HepG2 (cell line): ENCODE measurements at regions not wholly inside any gene's neighbourhood (a gene's known extent, or its start where the extent isn't known, plus 50 kb on each side); places are given as distances from the start of the nearest gene placed in this dataset.

ENCODE experiments used
- ATAC-seq: fragments of 200-7000 bp; cut with Tn5 transposase; 3 replicates; pipeline ENCODE4 v1.9.1; 2020; ENCODE audit warnings: mild to moderate bottlenecking, moderate library complexity
- BruUV-seq: library from RNA; stranded (reverse); fragments of 400-500 nt; replicated peaks from 2 replicates; lab custom pipeline; 2021; lab: Mats Ljungman, UMichigan
- CTCF ChIA-PET: fragments of 300-600 bp; formaldehyde crosslinking; extraction: SDS; loops from one replicate; lab custom pipeline; 2021; ENCODE audit warnings: low total read pairs, inconsistent platforms, low intra/inter-chr PET ratio; lab: Yijun Ruan, JAX
- POLR2A ChIA-PET: fragments of 350-600 bp; sonication (Branson Sonifier 250); formaldehyde crosslinking; loops from one replicate; lab custom pipeline; 2020; ENCODE audit warnings: antibody characterized with exemption, inconsistent platforms; lab: Yijun Ruan, JAX
- DNase-seq: peaks from one replicate; pipeline ENCODE4 v3.0.0-alpha.2; 2015; ENCODE audit warnings: low spot score
- FAIRE-seq: peaks from 3 replicates; lab custom pipeline; 2011; peaks lifted over from hg19 to GRCh38; lab: Jason Lieb, UNC
- H2AFZ ChIP-seq: one replicate; pipeline ENCODE4 v1.6.1; 2011; ENCODE audit warnings: low read length, inconsistent platforms
- H3K27ac ChIP-seq: fragments of 300-600 bp; 3 replicates; pipeline ENCODE4 v1.8.0; 2011; ENCODE audit warnings: mixed run types, mild to moderate bottlenecking, mixed read lengths, low read length, inconsistent platforms; ENCODE audit not compliant: insufficient read depth; ENCODE audit errors: extremely low read length
- H3K27me3 ChIP-seq, 2 experiments: fragments of 200-600 bp in 1 of 2; 2 replicates in 1 of 2; 3 replicates in 1 of 2; pipeline versions ENCODE4 v1.6.0 to v1.8.0; 2011; ENCODE audit warnings: low read length in 2 of 2, mild to moderate bottlenecking in 2 of 2, moderate library complexity in 2 of 2, inconsistent platforms in 1 of 2; ENCODE audit not compliant: insufficient read depth in 2 of 2, control insufficient read depth in 1 of 2
- H3K36me3 ChIP-seq, 2 experiments: fragments of 200-600 bp in 1 of 2; replicated peaks in 1 of 2; 2 replicates in 1 of 2; 3 replicates in 1 of 2; pipeline versions ENCODE4 v1.5.1 to v1.8.0; 2011; ENCODE audit warnings: low read length in 2 of 2, inconsistent platforms in 1 of 2; ENCODE audit not compliant: insufficient read depth in 2 of 2, control insufficient read depth in 1 of 2
- H3K4me1 ChIP-seq: 2 replicates; pipeline ENCODE4 v1.5.1; 2012; ENCODE audit warnings: low read length, inconsistent platforms; ENCODE audit not compliant: insufficient read depth
- H3K4me2 ChIP-seq: 2 replicates; pipeline ENCODE4 v1.6.0; 2011; ENCODE audit warnings: low read depth, low read length, inconsistent platforms
- H3K4me3 ChIP-seq, 3 experiments: fragments of 200-600 bp in 1 of 3; sonication (generic), shearing (Covaris generic) in 1 of 3; replicated peaks in 1 of 3; 2 replicates each; pipeline ENCODE4 v1.5.1; 2011 to 2016; ENCODE audit warnings: low read length in 3 of 3, inconsistent platforms in 2 of 3, low read depth in 2 of 3, mild to moderate bottlenecking in 2 of 3, control low read depth in 1 of 3, mixed read lengths in 1 of 3; ENCODE audit not compliant: insufficient read depth in 1 of 3
- H3K79me2 ChIP-seq: one replicate; pipeline ENCODE4 v1.6.1; 2011; ENCODE audit warnings: low read length, inconsistent platforms; ENCODE audit not compliant: insufficient read depth
- H3K9ac ChIP-seq: 2 replicates; pipeline ENCODE4 v1.6.0; 2011; ENCODE audit warnings: mild to moderate bottlenecking, low read depth, low read length, inconsistent platforms; ENCODE audit not compliant: insufficient read depth
- H3K9me3 ChIP-seq: 2 replicates; pipeline ENCODE4 v1.5.1; 2012; ENCODE audit warnings: mild to moderate bottlenecking, low read length
- H4K20me1 ChIP-seq: 2 replicates; pipeline ENCODE4 v1.6.0; 2011; ENCODE audit warnings: inconsistent platforms, mild to moderate bottlenecking, low read length, moderate library complexity; ENCODE audit not compliant: insufficient read depth
- FOXO4 ChIP-seq: sonication (generic); formaldehyde crosslinking; conservative IDR thresholded peaks from 2 replicates; pipeline ENCODE4 v1.8.1; 2023; ENCODE audit warnings: missing genetic modification reagents
- HNRNPUL1 ChIP-seq: fragments of 200-400 bp; formaldehyde crosslinking; IDR thresholded peaks from 2 replicates; pipeline ENCODE4 v1.6.1; 2017; ENCODE audit warnings: low read depth, mild to moderate bottlenecking, low read length, moderate library complexity
- JARID2 ChIP-seq: sonication (generic); formaldehyde crosslinking; IDR thresholded peaks from 2 replicates; pipeline ENCODE4 v1.8.1; 2023; ENCODE audit warnings: missing genetic modification reagents, inconsistent platforms; ENCODE audit not compliant: insufficient replicate concordance
- KDM3A ChIP-seq: IDR thresholded peaks from 2 replicates; pipeline ENCODE4 v1.6.1; 2018; ENCODE audit warnings: low read depth, missing compliant biosample characterization
- MYPOP ChIP-seq: sonication (generic); formaldehyde crosslinking; IDR thresholded peaks from 2 replicates; pipeline ENCODE4 v1.8.1; 2023; ENCODE audit warnings: mild to moderate bottlenecking, moderate library complexity, missing genetic modification reagents
- NR3C1 ChIP-seq: sonication (generic); formaldehyde crosslinking; IDR thresholded peaks from 2 replicates; pipeline ENCODE4 v1.4.0; 2020; ENCODE audit warnings: missing genetic modification reagents
- PHF20 ChIP-seq: sonication (generic); formaldehyde crosslinking; IDR thresholded peaks from 2 replicates; pipeline ENCODE4 v1.5.0; 2020; ENCODE audit warnings: mild to moderate bottlenecking, missing genetic modification reagents
- SRY ChIP-seq: sonication (generic); formaldehyde crosslinking; IDR thresholded peaks from 2 replicates; pipeline ENCODE4 v1.8.0; 2022; ENCODE audit warnings: mild to moderate bottlenecking, missing genetic modification reagents
- TCF7L2 ChIP-seq: IDR thresholded peaks from 2 replicates; pipeline ENCODE4 v1.6.1; 2011; ENCODE audit warnings: mild to moderate bottlenecking, low read depth, low read length, moderate library complexity
- TFAP4 ChIP-seq: sonication (generic); IDR thresholded peaks from 2 replicates; pipeline ENCODE4 v1.6.1; 2016; ENCODE audit warnings: low read depth, borderline replicate concordance
- TOE1 ChIP-seq: sonication (generic); formaldehyde crosslinking; IDR thresholded peaks from 2 replicates; pipeline ENCODE4 v1.4.0; 2020; ENCODE audit warnings: mild to moderate bottlenecking, missing genetic modification reagents
- YY1 ChIP-seq: IDR thresholded peaks from 2 replicates; pipeline ENCODE4 v1.6.1; 2011; ENCODE audit warnings: low read length, low read depth, moderate library complexity, mild to moderate bottlenecking; ENCODE audit not compliant: insufficient read depth, insufficient replicate concordance
- ZNF30 ChIP-seq: sonication (generic); formaldehyde crosslinking; IDR thresholded peaks from 2 replicates; pipeline ENCODE4 v1.5.0; 2020; ENCODE audit warnings: mild to moderate bottlenecking, missing genetic modification reagents
- ZNF691 ChIP-seq: sonication (generic); formaldehyde crosslinking; IDR thresholded peaks from 2 replicates; pipeline ENCODE4 v1.4.0; 2020; ENCODE audit warnings: missing genetic modification reagents, low read depth, mild to moderate bottlenecking, borderline replicate concordance
- ZNF766 ChIP-seq: sonication (generic); formaldehyde crosslinking; IDR thresholded peaks from 2 replicates; pipeline ENCODE4 v1.5.0; 2020; ENCODE audit warnings: missing genetic modification reagents, borderline replicate concordance
- ZUFSP ChIP-seq: sonication (generic); formaldehyde crosslinking; IDR thresholded peaks from 2 replicates; pipeline ENCODE4 v1.9.0; 2021; ENCODE audit warnings: missing genetic modification reagents, mild to moderate bottlenecking, borderline replicate concordance
- WGBS: methylation state at CpG from one replicate; pipeline ENCODE4 v1.1.6; 2017; ENCODE audit warnings: low lambda C conversion rate; 5-methylcytosine and 5-hydroxymethylcytosine counted together
- in situ Hi-C: cut with HindIII; loops from 2 replicates; pipeline ENCODE4 v1.10.0; 2017; ENCODE audit warnings: low pct_unique_long_range_greater_than_20kb; ENCODE audit not compliant: extremely low pct_ligation_motif_present
- intact Hi-C: fragments of 100-400 bp; cut with micrococcal nuclease; formaldehyde crosslinking; loops from one replicate; pipeline ENCODE4 v1.10.0; 2022; ENCODE audit not compliant: unreplicated experiment

- no peak overlapping the region for H2AFZ ChIP-seq
- FAIRE-seq: no peak
- 45% methylated on average over 10 of the region's 16 CpGs for WGBS
- ChIA-PET CTCF (no interaction called here), POLR2A (no interaction called here)
- BruUV-seq: no TSS peak
- H3K27me3 ChIP-seq: 0 out of 5 replicates have a peak, but pooled peaks cover 0 to 2% of the 10 kb centered on the region in 2 experiments
- no peaks in the 10 kb centered on the region for H3K79me2 ChIP-seq
- TF ChIP-seq JARID2 (CRISPR knock-in tag) (no peak), FOXO4 (CRISPR knock-in tag) (no peak), YY1 (no peak), TCF7L2 (no peak), KDM3A (CRISPR knock-in tag) (no peak), ZUFSP (no peak), ZNF766 (no peak), ZNF30 (CRISPR knock-in tag) (no peak), MYPOP (CRISPR knock-in tag) (no peak), PHF20 (CRISPR knock-in tag) (no peak), TOE1 (CRISPR knock-in tag) (no peak), SRY (no peak), NR3C1 (CRISPR knock-in tag) (no peak), TFAP4 (no peak), HNRNPUL1 (no peak), ZNF691 (no peak)
- in situ Hi-C loops: no loop called here
- H3K4me1 ChIP-seq: no peaks in the 10 kb centered on the region
- intact Hi-C loops: no loop called here
- H3K9me3 ChIP-seq: no peaks in the 10 kb centered on the region
- no peak overlapping the region for H3K4me2 ChIP-seq
- H3K9ac ChIP-seq: no peak overlapping the region
- DNase-seq: no peak
- no peaks in the 10 kb centered on the region for H4K20me1 ChIP-seq
- H3K27ac ChIP-seq: no peak overlapping the region
- ATAC-seq: no peak
- H3K36me3 ChIP-seq: no peaks in the 10 kb centered on the region
- H3K4me3 ChIP-seq: no peak overlapping the region
These were observed 282.8 kb downstream of the MN1 start for GRCh38 chr22:27518531-27519340.
